ENCODE measurements at regions not wholly inside any gene's neighbourhood (a gene's known extent, or its start where the extent isn't known, plus 50 kb on each side); places are given as distances from the start of the nearest gene placed in this dataset.

DNA sequence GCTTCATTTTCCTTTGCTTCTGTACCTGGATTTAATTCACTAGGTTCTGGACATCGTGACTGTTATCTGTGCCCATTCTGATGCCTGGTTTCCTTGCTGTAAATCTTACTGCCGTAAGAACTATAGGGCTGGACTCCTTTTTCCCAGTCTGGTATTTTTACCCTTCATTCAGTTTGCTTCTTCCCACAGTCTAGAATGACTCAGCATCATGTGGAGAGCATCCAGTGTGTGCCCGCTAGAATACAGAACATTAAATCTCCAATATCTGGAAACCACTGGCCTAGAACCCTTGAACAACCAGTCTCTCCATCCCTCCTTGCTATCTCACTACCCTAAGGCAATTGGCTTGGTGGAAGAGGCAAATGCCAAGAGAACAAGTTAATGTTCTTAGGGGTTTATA is 1075.4 kb upstream of the ZEB2 start:
- no peak for TF ChIP-seq EZH2phosphoT487 (IDR thresholded peaks at IDR 0.05; ENCODE audit: unreplicated experiment)
- no peak for TF ChIP-seq CTCF (conservative IDR thresholded peaks at IDR 0.05; ENCODE audit: low read depth in 2 of 2)
- no peak for TF ChIP-seq POLR2AphosphoS5 (IDR thresholded peaks at IDR 0.05; ENCODE audit: low read depth)
- TF ChIP-seq EZH2 (IDR thresholded peaks at IDR 0.05; ENCODE audit: low read depth, unreplicated experiment) = no peak
- TF ChIP-seq, protein P1, sequence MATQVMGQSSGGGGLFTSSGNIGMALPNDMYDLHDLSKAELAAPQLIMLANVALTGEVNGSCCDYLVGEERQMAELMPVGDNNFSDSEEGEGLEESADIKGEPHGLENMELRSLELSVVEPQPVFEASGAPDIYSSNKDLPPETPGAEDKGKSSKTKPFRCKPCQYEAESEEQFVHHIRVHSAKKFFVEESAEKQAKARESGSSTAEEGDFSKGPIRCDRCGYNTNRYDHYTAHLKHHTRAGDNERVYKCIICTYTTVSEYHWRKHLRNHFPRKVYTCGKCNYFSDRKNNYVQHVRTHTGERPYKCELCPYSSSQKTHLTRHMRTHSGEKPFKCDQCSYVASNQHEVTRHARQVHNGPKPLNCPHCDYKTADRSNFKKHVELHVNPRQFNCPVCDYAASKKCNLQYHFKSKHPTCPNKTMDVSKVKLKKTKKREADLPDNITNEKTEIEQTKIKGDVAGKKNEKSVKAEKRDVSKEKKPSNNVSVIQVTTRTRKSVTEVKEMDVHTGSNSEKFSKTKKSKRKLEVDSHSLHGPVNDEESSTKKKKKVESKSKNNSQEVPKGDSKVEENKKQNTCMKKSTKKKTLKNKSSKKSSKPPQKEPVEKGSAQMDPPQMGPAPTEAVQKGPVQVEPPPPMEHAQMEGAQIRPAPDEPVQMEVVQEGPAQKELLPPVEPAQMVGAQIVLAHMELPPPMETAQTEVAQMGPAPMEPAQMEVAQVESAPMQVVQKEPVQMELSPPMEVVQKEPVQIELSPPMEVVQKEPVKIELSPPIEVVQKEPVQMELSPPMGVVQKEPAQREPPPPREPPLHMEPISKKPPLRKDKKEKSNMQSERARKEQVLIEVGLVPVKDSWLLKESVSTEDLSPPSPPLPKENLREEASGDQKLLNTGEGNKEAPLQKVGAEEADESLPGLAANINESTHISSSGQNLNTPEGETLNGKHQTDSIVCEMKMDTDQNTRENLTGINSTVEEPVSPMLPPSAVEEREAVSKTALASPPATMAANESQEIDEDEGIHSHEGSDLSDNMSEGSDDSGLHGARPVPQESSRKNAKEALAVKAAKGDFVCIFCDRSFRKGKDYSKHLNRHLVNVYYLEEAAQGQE (IDR thresholded peaks at IDR 0.05; ENCODE audit: unreplicated experiment) = no peak
- TF ChIP-seq CREB1 (CRISPR knock-in tag; IDR thresholded peaks at IDR 0.05; ENCODE audit: low read depth) = no peak
- TF ChIP-seq, protein P2, sequence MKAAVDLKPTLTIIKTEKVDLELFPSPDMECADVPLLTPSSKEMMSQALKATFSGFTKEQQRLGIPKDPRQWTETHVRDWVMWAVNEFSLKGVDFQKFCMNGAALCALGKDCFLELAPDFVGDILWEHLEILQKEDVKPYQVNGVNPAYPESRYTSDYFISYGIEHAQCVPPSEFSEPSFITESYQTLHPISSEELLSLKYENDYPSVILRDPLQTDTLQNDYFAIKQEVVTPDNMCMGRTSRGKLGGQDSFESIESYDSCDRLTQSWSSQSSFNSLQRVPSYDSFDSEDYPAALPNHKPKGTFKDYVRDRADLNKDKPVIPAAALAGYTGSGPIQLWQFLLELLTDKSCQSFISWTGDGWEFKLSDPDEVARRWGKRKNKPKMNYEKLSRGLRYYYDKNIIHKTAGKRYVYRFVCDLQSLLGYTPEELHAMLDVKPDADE (IDR thresholded peaks at IDR 0.05) = no peak
- TF ChIP-seq JUNB (IDR thresholded peaks at IDR 0.05; ENCODE audit: unreplicated experiment) = no peak
- no peak for TF ChIP-seq ZNF331 (CRISPR knock-in tag; IDR thresholded peaks at IDR 0.05; ENCODE audit: low read depth)
- no peak for TF ChIP-seq STAT1 (IDR thresholded peaks at IDR 0.05; ENCODE audit: unreplicated experiment)
- TF ChIP-seq ZNF462 (CRISPR knock-in tag; IDR thresholded peaks at IDR 0.05) = no peak

Data from GM23338 (cell line).